Lower leg skin (tissue), 4 donors: ENCODE measurements at regions not wholly inside any gene's neighbourhood (a gene's known extent, or its start where the extent isn't known, plus 50 kb on each side); places are given as distances from the start of the nearest gene placed in this dataset.
A peak's percentile ranks its signal among the peaks of the same experiment; 100 is the strongest.

Experiments
- DNase-seq, 2 donors: peaks; one replicate each; pipeline ENCODE4 v3.0.0-alpha.2; 2019; ENCODE audit warnings: low spot score in 2 of 2
- H3K4me3 ChIP-seq: fragments of 200-600 bp; sonication (generic); 2 replicates; pipeline ENCODE4 v1.5.1; 2017; ENCODE audit warnings: mild to moderate bottlenecking, low read depth; ENCODE audit not compliant: poor library complexity, severe bottlenecking
- CTCF ChIP-seq, 3 donors: fragments of 450-650 bp; IDR thresholded peaks; one replicate each; pipeline ENCODE4 v1.5.1; 2016; ENCODE audit warnings: antibody characterized with exemption in 3 of 3, mild to moderate bottlenecking in 3 of 3, moderate library complexity in 2 of 3
- POLR2A ChIP-seq, 2 donors: fragments of 450-650 bp; IDR thresholded peaks; one replicate each; pipeline ENCODE4 v1.6.1; 2016 to 2017; ENCODE audit warnings: antibody characterized with exemption in 2 of 2, mild to moderate bottlenecking in 1 of 2, moderate library complexity in 1 of 2
- WGBS, 2 donors: methylation state at CpG; one replicate each; pipeline ENCODE4 v1.1.5; 2018; 5-methylcytosine and 5-hydroxymethylcytosine counted together
- intact Hi-C: fragments of 100-400 bp; cut with DNase I; formaldehyde crosslinking; loops from one replicate; pipeline ENCODE4 v1.15.0; 2023; ENCODE audit warnings: low total_unique reads

DNA sequence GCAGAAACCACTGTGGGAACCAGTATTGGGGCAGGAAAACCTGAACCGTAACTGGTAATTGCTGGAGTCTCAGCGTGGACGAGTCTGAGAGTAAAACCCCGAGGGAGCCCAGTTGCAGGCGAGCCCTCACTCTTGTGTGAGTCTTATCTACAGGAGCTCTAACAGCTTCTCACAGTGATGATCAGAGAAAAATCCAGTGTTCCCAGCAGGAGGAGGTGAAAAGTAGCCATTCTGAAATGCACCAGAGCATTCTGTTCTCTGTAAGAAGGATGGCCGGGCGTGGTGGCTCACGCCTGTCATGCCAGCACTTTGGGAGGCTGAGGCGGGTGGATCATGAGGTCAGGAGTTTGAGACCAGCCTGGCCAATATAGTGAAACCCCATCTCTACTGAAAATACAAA, 161.2 kb downstream of the COPRS start:
- TF ChIP-seq POLR2A (IDR thresholded peaks at IDR 0.05) (no peak), CTCF (IDR thresholded peaks at IDR 0.05) (no peak)
- intact Hi-C loops, result no loop called here
- 95 to 96% methylated on average over 9 of the region's 9 CpGs for WGBS, 2 donors
- no peak overlapping the region for H3K4me3 ChIP-seq
- no peak for DNase-seq

- no peak for TF ChIP-seq CTCF (IDR thresholded peaks at IDR 0.05)
- no peak for TF ChIP-seq POLR2A (IDR thresholded peaks at IDR 0.05)
- H3K4me3 ChIP-seq, result no peak overlapping the region
- intact Hi-C loops, result no loop called here
- WGBS, 2 donors, result 66 to 75% methylated on average over 9 of the region's 9 CpGs
- no peak for DNase-seq
Measured at GRCh38 chr17:31696703-31697325, 162.2 kb downstream of the COPRS start.

GRCh38 chr17:31696184-31696602, 162.9 kb downstream of the COPRS start:
- intact Hi-C loops, result no loop called here
- TF ChIP-seq POLR2A (IDR thresholded peaks at IDR 0.05), result no peak
- no peak for TF ChIP-seq CTCF (IDR thresholded peaks at IDR 0.05)
- DNase-seq, result peak; percentile 73 to 94
- 27 to 28% methylated on average over 12 of the region's 12 CpGs for WGBS, 2 donors
- H3K4me3 ChIP-seq, result no peak overlapping the region

GRCh38 chr17:31695456-31696090, 163.5 kb downstream of the COPRS start:
- TF ChIP-seq CTCF (IDR thresholded peaks at IDR 0.05) (no peak), POLR2A (IDR thresholded peaks at IDR 0.05) (no peak)
- intact Hi-C loops, result no loop called here
- WGBS, 2 donors, result 60 to 75% methylated on average over 6 to 8 of the region's 8 CpGs
- H3K4me3 ChIP-seq, result no peak overlapping the region
- DNase-seq, result no peak

DNA sequence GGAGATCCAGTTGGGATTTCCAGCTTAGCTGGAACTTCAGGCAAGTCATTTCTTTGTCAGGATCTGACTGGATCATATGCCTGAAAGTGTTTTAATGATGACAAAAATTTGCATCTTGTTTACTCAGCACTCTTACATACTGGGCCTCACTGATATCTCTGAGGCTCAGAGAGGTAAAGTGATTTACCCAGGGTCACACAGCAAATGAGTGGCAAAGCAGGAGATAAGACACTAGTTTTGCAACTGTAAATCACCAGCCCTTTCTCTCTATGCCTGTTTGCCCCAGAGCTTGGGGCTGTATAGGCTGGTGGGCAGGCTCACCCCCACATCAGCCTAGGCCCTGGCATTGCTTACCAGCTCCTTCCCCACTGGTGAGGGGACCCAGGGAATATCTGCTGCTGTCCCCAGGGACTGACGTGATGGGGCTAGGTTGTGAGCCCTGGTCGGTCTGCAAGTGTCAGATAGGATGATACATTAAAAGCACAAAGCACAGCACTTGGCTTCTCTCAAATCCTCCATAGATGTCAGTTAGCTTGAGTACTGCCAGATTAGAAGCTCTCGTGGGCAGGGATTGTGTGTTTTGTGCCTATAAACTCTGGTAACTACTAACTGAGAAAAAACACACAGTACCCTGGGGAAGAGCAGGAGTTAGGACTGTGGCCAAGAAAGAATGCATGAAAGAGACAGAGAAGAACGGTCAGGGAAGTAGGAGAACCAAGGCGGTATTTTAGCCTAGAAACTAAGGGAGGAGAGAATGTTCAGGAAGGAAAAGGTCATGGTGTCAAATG, 165.4 kb downstream of the COPRS start:
- H3K4me3 ChIP-seq, result no peak overlapping the region
- intact Hi-C loops, result no loop called here
- no peak for TF ChIP-seq CTCF (IDR thresholded peaks at IDR 0.05)
- 69 to 85% methylated on average over 5 of the region's 5 CpGs for WGBS, 2 donors
- no peak for DNase-seq
